Hindlimb muscle (tissue), 1 donor: ENCODE measurements at regions not wholly inside any gene's neighbourhood (a gene's known extent, or its start where the extent isn't known, plus 50 kb on each side); places are given as distances from the start of the nearest gene placed in this dataset.
"Not testable (repeated sequence)": the region's sequence is repeated elsewhere in the genome, so short reads cannot be mapped to it uniquely, and the experiment has no call there.

Source experiments
- DNase-seq: peaks from one replicate; pipeline ENCODE4 v3.0.0-alpha.2; 2013

GRCh38 chr13:54004026-54004699 lies 975.5 kb downstream of the OLFM4 start:
- DNase-seq = no peak

GRCh38 chr13:54016542-54016941 lies 987.9 kb downstream of the OLFM4 start:
- DNase-seq = no peak

GRCh38 chr13:54018485-54018884 lies 989.9 kb downstream of the OLFM4 start:
- DNase-seq = no peak

- DNase-seq = no peak
These were observed 1000.6 kb downstream of the OLFM4 start for GRCh38 chr13:54029226-54029625.

- DNase-seq = no peak
These were observed 1001.1 kb downstream of the OLFM4 start for GRCh38 chr13:54029720-54030119.

- DNase-seq = no peak
These were observed 1004.8 kb downstream of the OLFM4 start for GRCh38 chr13:54033323-54033861.

- DNase-seq = no peak
These were observed 1005.4 kb downstream of the OLFM4 start for GRCh38 chr13:54034047-54034446.

- not testable (repeated sequence) for DNase-seq
These were observed 1028.8 kb downstream of the OLFM4 start for GRCh38 chr13:54057416-54057815.

- DNase-seq = not testable (repeated sequence)
These were observed 1041.3 kb downstream of the OLFM4 start for GRCh38 chr13:54069958-54070357.

- DNase-seq = no peak
These were observed 1049.0 kb downstream of the OLFM4 start for GRCh38 chr13:54077569-54077968.

GRCh38 chr13:54078271-54078870 lies 1049.8 kb downstream of the OLFM4 start:
- DNase-seq = no peak

GRCh38 chr13:54082309-54082708 lies 1053.7 kb downstream of the OLFM4 start:
- not testable (repeated sequence) for DNase-seq

- no peak for DNase-seq
These were observed 1063.3 kb downstream of the OLFM4 start for GRCh38 chr13:54091884-54092283.

GRCh38 chr13:54092686-54093085 lies 1064.1 kb downstream of the OLFM4 start:
- DNase-seq = no peak

GRCh38 chr13:54110597-54110996 lies 1082.0 kb downstream of the OLFM4 start:
- no peak for DNase-seq

GRCh38 chr13:54124700-54125099 lies 1096.1 kb downstream of the OLFM4 start:
- no peak for DNase-seq

GRCh38 chr13:54130931-54131330 lies 1102.3 kb downstream of the OLFM4 start:
- DNase-seq = not testable (repeated sequence)

GRCh38 chr13:54131433-54131832 lies 1102.8 kb downstream of the OLFM4 start:
- DNase-seq = not testable (repeated sequence)

- DNase-seq = not testable (repeated sequence)
These were observed 1103.5 kb downstream of the OLFM4 start for GRCh38 chr13:54132127-54132526.

GRCh38 chr13:54132720-54133119 lies 1104.1 kb downstream of the OLFM4 start:
- DNase-seq = not testable (repeated sequence)

- no peak for DNase-seq
These were observed 1105.1 kb downstream of the OLFM4 start for GRCh38 chr13:54133746-54134145.

- DNase-seq = no peak
These were observed 1116.2 kb downstream of the OLFM4 start for GRCh38 chr13:54144828-54145227.

GRCh38 chr13:54150851-54151250 lies 1122.2 kb downstream of the OLFM4 start:
- no peak for DNase-seq

- DNase-seq = no peak
These were observed 1133.5 kb downstream of the OLFM4 start for GRCh38 chr13:54162069-54162468.
